GM12874 (cell line): ENCODE measurements at regions not wholly inside any gene's neighbourhood (a gene's known extent, or its start where the extent isn't known, plus 50 kb on each side); places are given as distances from the start of the nearest gene placed in this dataset.

Experiments used
- CTCF ChIP-seq: IDR thresholded peaks from 2 replicates; pipeline ENCODE4 v1.5.1; 2011; ENCODE audit warnings: low read depth, mild to moderate bottlenecking, control low read depth, low read length, moderate library complexity; ENCODE audit not compliant: insufficient read depth

- no peak for TF ChIP-seq CTCF
Measured at GRCh38 chr10:83075815-83076355, 1063.4 kb upstream of the GHITM start.

DNA sequence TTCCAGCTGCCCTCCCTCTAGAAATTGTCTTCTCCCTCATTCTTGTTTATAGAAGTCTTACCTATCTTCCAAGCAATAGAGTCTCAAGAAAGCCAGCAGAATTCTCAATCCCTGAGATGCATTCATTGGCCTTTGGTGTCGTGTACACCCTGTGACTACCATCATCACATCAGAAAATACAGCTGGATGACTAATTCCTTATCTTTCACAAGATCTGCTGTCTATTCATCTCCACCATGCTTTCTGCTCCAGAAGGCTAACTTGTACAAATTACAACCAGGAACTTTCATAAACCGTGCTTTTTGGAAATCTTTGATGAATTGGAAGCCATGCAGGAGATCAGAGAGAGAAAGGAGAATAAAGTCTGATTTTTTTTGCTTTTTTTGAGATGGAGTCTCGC, 1062.9 kb upstream of the GHITM start:
- no peak for TF ChIP-seq CTCF

DNA sequence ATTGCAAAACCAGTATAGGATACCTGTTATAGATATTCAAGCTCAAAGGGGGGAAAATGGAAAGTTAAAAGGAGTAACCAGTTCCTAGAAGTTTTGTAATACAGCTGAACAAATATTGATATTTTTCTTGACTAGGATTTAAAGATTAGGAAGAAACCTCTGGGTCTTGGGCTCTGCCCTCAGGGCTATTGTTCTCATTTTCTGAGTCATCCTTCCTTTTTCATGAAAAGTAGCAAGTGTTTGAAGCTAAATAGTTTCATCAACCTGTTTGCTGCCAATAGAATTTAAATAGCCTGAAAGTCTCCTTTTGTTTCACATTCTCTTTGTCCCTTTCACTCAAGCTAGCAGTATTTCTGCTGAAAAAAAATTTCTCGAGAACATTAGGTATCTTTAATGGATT, 1061.1 kb upstream of the GHITM start:
- no peak for TF ChIP-seq CTCF

- no peak for TF ChIP-seq CTCF
Measured at GRCh38 chr10:83078645-83079044, 1060.7 kb upstream of the GHITM start.

GRCh38 chr10:83083831-83084230, 1055.5 kb upstream of the GHITM start:
- TF ChIP-seq CTCF: no peak

DNA sequence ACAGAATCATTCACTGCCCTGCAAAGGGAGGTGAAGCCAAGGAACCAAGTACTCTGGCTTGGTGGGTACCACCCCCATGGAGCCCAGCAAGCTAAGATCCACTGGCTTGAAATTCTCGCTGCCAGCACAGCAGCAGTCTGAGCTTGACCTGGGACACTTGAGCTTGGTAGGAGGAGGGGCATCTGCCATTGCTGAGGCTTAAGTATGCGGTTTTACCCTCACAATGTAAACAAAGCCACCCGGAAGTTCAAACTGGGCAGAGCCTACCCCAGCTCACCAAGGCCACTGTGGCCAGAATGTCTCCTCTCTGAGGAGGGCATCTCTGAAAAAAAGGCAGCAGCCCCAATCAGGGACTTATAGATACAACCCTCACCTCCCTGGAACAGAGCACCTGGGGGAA, 1050.0 kb upstream of the GHITM start:
- TF ChIP-seq CTCF: no peak

GRCh38 chr10:83104616-83105015, 1034.7 kb upstream of the GHITM start:
- no peak for TF ChIP-seq CTCF
